ENCODE measurements at regions not wholly inside any gene's neighbourhood (a gene's known extent, or its start where the extent isn't known, plus 50 kb on each side); places are given as distances from the start of the nearest gene placed in this dataset.

GRCh38 chr6:140320081-140321080 lies 945.9 kb upstream of the CITED2 start:
- Histone ChIP-seq H3K9me3 (ENCODE audit: low read length) (no peaks in the 10 kb centered on the region), H4K20me1 (ENCODE audit: insufficient read depth) (no peaks in the 10 kb centered on the region), H2AFZ (ENCODE audit: low read depth, low read length) (no peak overlapping the region), H3K79me2 (replicated peaks; ENCODE audit: insufficient read depth, low read length) (no peaks in the 10 kb centered on the region), H3K36me3 (ENCODE audit: insufficient read depth, low read length) (no peaks in the 10 kb centered on the region), H3K9ac (ENCODE audit: low read length) (no peak overlapping the region), H3K9me2 (ENCODE audit: insufficient read depth, low read length) (no peaks in the 10 kb centered on the region), H3K4me3 (ENCODE audit: low read length) (no peak overlapping the region), H3K4me2 (ENCODE audit: low read length) (no peak overlapping the region), H3K27me3 (ENCODE audit: insufficient read depth, low read depth, low read length) (no peaks in the 10 kb centered on the region), H3F3A (ENCODE audit: insufficient read depth, low read length, poor library complexity, severe bottlenecking) (no peaks in the 10 kb centered on the region), H3K27ac (ENCODE audit: low read length) (no peak overlapping the region)
- TF ChIP-seq SMC3 (conservative IDR thresholded peaks at IDR 0.05; ENCODE audit: poor library complexity) (no peak), MXI1 (conservative IDR thresholded peaks at IDR 0.05; ENCODE audit: poor library complexity, severe bottlenecking) (no peak), POLR2AphosphoS5 (IDR thresholded peaks at IDR 0.05) (no peak), REST (IDR thresholded peaks at IDR 0.05; ENCODE audit: borderline replicate concordance) (no peak), TAF1 (IDR thresholded peaks at IDR 0.05; ENCODE audit: low read depth) (no peak), EP300 (conservative IDR thresholded peaks at IDR 0.05; ENCODE audit: poor library complexity, severe bottlenecking) (no peak), CTCF (IDR thresholded peaks at IDR 0.05; ENCODE audit: poor library complexity, severe bottlenecking) (no peak), EZH2 (IDR thresholded peaks at IDR 0.05; ENCODE audit: borderline replicate concordance, insufficient read depth, low read length, poor library complexity, severe bottlenecking) (no peak), RAD21 (conservative IDR thresholded peaks at IDR 0.05) (no peak)

- Histone ChIP-seq H3K79me2 (replicated peaks; ENCODE audit: insufficient read depth, low read length) (no peaks in the 10 kb centered on the region), H3K9me2 (ENCODE audit: insufficient read depth, low read length) (no peaks in the 10 kb centered on the region), H3K27ac (ENCODE audit: low read length) (no peak overlapping the region), H3K4me2 (ENCODE audit: low read length) (no peak overlapping the region), H2AFZ (ENCODE audit: low read depth, low read length) (no peak overlapping the region), H3K9ac (ENCODE audit: low read length) (no peak overlapping the region), H3K27me3 (ENCODE audit: insufficient read depth, low read depth, low read length) (no peaks in the 10 kb centered on the region), H3F3A (ENCODE audit: insufficient read depth, low read length, poor library complexity, severe bottlenecking) (no peaks in the 10 kb centered on the region), H3K9me3 (ENCODE audit: low read length) (no peaks in the 10 kb centered on the region), H4K20me1 (ENCODE audit: insufficient read depth) (no peaks in the 10 kb centered on the region), H3K36me3 (ENCODE audit: insufficient read depth, low read length) (no peaks in the 10 kb centered on the region), H3K4me3 (ENCODE audit: low read length) (no peak overlapping the region)
- TF ChIP-seq REST (IDR thresholded peaks at IDR 0.05; ENCODE audit: borderline replicate concordance) (no peak), MXI1 (conservative IDR thresholded peaks at IDR 0.05; ENCODE audit: poor library complexity, severe bottlenecking) (no peak), POLR2AphosphoS5 (IDR thresholded peaks at IDR 0.05) (no peak), TAF1 (IDR thresholded peaks at IDR 0.05; ENCODE audit: low read depth) (no peak), RAD21 (conservative IDR thresholded peaks at IDR 0.05) (no peak), SMC3 (conservative IDR thresholded peaks at IDR 0.05; ENCODE audit: poor library complexity) (no peak), EZH2 (IDR thresholded peaks at IDR 0.05; ENCODE audit: borderline replicate concordance, insufficient read depth, low read length, poor library complexity, severe bottlenecking) (no peak), CTCF (IDR thresholded peaks at IDR 0.05; ENCODE audit: poor library complexity, severe bottlenecking) (no peak), EP300 (conservative IDR thresholded peaks at IDR 0.05; ENCODE audit: poor library complexity, severe bottlenecking) (no peak)
These were observed 944.8 kb upstream of the CITED2 start for GRCh38 chr6:140319209-140319608.

Measured in neural cell (in vitro differentiated cells).